DND-41 (cell line): ENCODE measurements at regions not wholly inside any gene's neighbourhood (a gene's known extent, or its start where the extent isn't known, plus 50 kb on each side); places are given as distances from the start of the nearest gene placed in this dataset.

Source experiments
- EZH2 ChIP-seq: IDR thresholded peaks from 3 replicates; pipeline ENCODE4 v1.6.1; 2012; ENCODE audit warnings: borderline replicate concordance, low read depth, mild to moderate bottlenecking, moderate library complexity, low read length, inconsistent platforms; ENCODE audit not compliant: severe bottlenecking
- TF ChIP-seq, protein P1 (sequence below): IDR thresholded peaks from 2 replicates; pipeline ENCODE4 v1.5.1; 2012; ENCODE audit warnings: borderline replicate concordance, low read length, moderate library complexity, mild to moderate bottlenecking; ENCODE audit not compliant: poor library complexity, severe bottlenecking; ENCODE audit errors: extremely low read depth

GRCh38 chr13:26836626-26837025 lies 76.0 kb upstream of the GPR12 start:
- TF ChIP-seq, protein P1, sequence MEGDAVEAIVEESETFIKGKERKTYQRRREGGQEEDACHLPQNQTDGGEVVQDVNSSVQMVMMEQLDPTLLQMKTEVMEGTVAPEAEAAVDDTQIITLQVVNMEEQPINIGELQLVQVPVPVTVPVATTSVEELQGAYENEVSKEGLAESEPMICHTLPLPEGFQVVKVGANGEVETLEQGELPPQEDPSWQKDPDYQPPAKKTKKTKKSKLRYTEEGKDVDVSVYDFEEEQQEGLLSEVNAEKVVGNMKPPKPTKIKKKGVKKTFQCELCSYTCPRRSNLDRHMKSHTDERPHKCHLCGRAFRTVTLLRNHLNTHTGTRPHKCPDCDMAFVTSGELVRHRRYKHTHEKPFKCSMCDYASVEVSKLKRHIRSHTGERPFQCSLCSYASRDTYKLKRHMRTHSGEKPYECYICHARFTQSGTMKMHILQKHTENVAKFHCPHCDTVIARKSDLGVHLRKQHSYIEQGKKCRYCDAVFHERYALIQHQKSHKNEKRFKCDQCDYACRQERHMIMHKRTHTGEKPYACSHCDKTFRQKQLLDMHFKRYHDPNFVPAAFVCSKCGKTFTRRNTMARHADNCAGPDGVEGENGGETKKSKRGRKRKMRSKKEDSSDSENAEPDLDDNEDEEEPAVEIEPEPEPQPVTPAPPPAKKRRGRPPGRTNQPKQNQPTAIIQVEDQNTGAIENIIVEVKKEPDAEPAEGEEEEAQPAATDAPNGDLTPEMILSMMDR, result no peak
- no peak for TF ChIP-seq EZH2
